AG09309 (cell line): ENCODE measurements at regions not wholly inside any gene's neighbourhood (a gene's known extent, or its start where the extent isn't known, plus 50 kb on each side); places are given as distances from the start of the nearest gene placed in this dataset.
"Not testable (repeated sequence)": the region's sequence is repeated elsewhere in the genome, so short reads cannot be mapped to it uniquely, and the experiment has no call there.

Experiments used
- DNase-seq: peaks from one replicate; pipeline ENCODE4 v3.0.0-alpha.2; 2010; ENCODE audit warnings: low read depth
- H3K4me3 ChIP-seq: 2 replicates; pipeline ENCODE4 v1.5.1; 2011; ENCODE audit warnings: mild to moderate bottlenecking, low read depth, low read length, moderate library complexity; ENCODE audit not compliant: control insufficient read depth
- TF ChIP-seq, protein P1 (sequence below): IDR thresholded peaks from 2 replicates; pipeline ENCODE4 v1.5.1; 2011; ENCODE audit warnings: mild to moderate bottlenecking, low read depth, low read length, inconsistent platforms; ENCODE audit not compliant: insufficient read depth, control insufficient read depth; ENCODE audit errors: missing control alignments

DNA sequence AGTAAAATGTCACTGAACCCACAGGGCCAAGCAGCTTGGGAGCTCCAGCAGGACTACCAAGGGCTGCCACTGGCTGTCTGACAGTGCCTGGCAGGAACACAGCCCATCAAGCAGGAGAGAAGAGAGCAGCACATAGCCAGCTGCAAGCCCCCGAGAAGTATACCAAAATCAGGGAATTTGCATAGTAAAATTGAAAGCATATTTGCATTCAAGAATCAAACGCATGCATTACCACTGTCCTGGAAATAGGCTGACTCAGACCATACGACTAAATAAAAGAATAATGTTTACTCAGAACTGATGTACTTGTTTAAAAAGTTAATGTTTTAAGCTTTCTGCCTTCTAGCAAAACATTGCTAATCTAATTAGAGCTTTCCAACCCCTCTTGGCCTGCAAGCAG is 298.1 kb downstream of the TFAP2B start:
- TF ChIP-seq, protein P1, sequence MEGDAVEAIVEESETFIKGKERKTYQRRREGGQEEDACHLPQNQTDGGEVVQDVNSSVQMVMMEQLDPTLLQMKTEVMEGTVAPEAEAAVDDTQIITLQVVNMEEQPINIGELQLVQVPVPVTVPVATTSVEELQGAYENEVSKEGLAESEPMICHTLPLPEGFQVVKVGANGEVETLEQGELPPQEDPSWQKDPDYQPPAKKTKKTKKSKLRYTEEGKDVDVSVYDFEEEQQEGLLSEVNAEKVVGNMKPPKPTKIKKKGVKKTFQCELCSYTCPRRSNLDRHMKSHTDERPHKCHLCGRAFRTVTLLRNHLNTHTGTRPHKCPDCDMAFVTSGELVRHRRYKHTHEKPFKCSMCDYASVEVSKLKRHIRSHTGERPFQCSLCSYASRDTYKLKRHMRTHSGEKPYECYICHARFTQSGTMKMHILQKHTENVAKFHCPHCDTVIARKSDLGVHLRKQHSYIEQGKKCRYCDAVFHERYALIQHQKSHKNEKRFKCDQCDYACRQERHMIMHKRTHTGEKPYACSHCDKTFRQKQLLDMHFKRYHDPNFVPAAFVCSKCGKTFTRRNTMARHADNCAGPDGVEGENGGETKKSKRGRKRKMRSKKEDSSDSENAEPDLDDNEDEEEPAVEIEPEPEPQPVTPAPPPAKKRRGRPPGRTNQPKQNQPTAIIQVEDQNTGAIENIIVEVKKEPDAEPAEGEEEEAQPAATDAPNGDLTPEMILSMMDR = no peak
- no peak overlapping the region for H3K4me3 ChIP-seq
- DNase-seq = no peak

DNA sequence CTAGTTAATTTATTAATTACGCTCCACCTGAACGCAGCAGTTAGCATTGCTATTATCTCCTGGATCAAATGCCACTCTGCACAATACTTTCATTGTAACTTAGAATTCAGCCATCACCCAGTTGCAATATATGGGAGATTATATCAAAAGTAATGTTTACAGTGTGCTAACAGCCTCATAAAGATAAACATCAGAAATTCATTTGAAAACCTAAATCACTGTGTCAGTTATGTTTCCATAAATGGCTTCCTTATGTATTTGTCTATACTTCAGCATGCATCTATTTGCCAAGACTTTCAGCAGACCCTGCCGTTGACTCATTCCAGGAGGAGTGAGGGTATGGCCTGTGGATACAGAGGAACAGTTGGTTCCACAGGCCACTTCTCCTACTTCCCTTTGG is 300.1 kb downstream of the TFAP2B start:
- no peak for DNase-seq
- TF ChIP-seq, protein P1 = no peak
- H3K4me3 ChIP-seq = no peak overlapping the region

DNA sequence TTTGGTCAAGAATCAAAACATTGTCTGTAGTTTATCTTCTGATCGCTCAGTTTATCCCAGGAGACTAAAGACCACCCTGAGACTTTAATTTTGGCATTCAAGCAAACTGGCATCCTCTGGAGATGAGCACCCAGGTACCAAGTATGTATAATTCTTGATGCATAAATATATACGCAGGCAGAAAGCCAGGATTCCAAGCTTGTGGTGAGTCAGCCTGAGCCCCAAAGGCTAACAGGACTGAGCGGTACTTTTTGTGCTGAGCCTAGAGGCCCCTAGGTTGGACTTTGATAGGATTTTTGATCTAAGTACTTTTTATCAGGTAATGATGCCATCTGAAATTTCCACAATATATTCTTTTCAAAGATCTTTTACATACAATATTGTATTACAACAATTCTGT is 301.3 kb downstream of the TFAP2B start:
- no peak overlapping the region for H3K4me3 ChIP-seq
- no peak for DNase-seq
- TF ChIP-seq, protein P1 = no peak

DNA sequence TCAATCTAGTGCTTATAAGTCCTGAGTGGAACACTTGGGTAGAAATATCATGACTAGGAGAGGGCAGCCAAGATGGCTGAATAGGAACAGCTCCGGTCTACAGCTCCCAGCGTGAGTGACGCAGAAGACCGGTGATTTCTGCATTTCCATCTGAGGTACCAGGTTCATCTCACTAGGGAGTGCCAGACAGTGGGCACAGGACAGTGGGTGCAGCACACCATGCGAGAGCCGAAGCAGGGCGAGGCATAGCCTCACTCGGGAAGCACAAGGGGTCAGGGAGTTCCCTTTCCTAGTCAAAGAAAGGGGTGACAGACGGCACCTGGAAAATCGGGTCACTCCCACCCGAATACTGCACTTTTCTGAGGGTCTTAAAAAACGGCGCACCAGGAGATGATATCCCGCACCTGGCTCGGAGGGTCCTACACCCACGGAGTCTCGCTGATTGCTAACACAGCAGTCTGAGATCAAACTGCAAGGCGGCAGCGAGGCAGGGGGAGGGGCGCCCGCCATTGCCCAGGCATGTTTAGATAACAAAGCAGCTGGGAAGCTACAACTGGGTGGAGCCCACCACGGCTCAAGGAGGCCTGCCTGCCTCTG is 302.8 kb downstream of the TFAP2B start:
- not testable (repeated sequence) for DNase-seq, H3K4me3 ChIP-seq

DNA sequence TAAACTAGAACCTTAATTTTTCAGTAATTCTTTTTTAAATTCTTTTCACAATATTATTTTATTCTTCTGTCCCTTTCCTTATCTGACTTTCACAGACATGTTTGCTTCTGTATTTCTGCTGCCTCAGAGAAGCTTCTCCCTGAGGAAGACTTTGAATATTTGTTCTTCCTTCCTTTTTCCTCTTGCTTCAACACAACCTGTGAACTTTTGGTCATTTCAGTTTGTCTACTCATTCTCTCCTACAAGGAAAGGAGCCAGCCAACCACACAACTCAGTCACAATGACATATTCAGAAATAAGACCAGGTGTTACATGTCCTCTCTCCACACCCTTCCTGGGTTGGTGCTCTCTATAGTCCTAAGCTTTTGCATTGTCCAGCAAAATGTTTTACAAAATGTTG is 310.4 kb downstream of the TFAP2B start:
- TF ChIP-seq, protein P1 = no peak
- no peak for DNase-seq
- H3K4me3 ChIP-seq = no peak overlapping the region

DNA sequence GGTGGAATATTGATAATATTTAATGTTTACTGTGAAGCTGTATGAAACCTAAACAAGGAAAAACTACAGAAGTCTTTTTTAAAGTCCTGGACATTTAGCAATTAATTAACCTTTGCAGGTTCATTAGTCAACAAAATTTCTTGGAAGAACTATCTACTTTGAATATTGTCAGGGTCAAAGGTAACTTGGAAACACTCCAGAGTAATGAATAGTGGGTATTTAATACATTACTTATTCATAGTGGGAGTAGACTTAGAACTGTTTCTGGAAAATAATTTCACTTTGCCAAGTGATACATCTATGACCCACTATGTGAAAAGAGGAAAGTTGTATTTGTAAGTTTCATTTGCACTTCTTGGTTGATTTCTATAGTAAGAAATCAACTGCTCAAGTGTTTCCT is 319.1 kb downstream of the TFAP2B start:
- H3K4me3 ChIP-seq = no peak overlapping the region
- no peak for DNase-seq
- TF ChIP-seq, protein P1 = no peak

DNA sequence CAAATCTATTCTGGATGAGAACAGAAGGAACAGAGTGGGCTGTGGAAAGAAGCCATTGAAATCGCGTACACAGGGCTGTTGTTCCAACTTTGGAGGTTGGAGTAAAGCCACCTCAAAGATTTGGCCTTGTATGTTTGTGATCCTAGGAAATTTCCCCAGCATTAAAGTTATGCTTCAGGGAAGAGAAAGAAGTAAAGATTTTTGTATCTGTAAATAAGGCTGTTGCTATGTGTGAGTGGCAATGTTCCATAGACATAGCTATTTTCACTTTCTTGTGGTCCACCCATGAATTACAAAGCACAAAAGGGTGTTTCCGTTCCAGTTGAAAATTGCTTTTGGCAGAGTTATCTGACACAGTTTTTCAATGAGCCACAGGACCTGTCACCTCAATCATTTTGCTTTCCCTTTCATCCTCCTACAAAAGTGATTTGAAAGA is 321.3 kb downstream of the TFAP2B start:
- H3K4me3 ChIP-seq = no peak overlapping the region
- TF ChIP-seq, protein P1 = no peak
- no peak for DNase-seq
